ENCODE measurements at regions not wholly inside any gene's neighbourhood (a gene's known extent, or its start where the extent isn't known, plus 50 kb on each side); places are given as distances from the start of the nearest gene placed in this dataset.

DNA sequence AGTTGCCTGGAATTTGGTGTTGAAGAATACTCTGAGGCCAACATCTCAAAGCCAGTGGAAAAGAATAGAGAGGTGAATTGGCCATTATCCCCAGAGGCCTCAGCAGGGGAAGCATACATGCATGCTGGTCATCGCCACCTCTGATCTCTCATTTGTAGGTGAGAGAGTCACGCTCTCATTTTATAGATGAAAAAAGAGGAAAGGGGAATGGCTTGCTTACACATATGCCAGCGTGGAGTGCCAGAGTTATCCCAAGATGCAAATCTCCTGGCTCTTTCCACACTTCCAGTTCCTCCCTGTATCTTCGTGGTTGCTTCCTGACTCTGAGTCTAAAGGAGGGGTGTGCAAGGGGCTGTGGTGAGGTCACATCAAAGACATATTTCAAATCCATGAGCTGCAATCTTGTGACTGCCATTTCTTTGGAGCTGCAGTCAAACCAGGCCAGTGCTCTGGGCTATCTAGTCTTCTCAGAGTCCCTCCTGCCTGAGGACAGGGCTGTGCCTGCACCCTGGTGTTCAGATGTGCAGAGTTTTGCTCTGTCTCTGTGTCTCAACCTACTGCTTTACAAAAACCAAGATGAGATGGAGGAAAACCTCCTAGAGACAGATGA lies 324.7 kb downstream of the MYCN start (continued):
- no peak for TF ChIP-seq CBX5 (IDR thresholded peaks at IDR 0.05; ENCODE audit: low read depth, low read length)

Measured in H1 (cell line).